Endodermal cell (in vitro differentiated cells): ENCODE measurements at regions not wholly inside any gene's neighbourhood (a gene's known extent, or its start where the extent isn't known, plus 50 kb on each side); places are given as distances from the start of the nearest gene placed in this dataset.

ENCODE experiments used
- DNase-seq: peaks from one replicate; pipeline ENCODE4 v3.0.0-alpha.2; 2017
- H3K27ac ChIP-seq: 2 replicates; pipeline ENCODE4 v1.5.1; 2013; ENCODE audit warnings: mild to moderate bottlenecking, low read depth, low read length, moderate library complexity
- H3K27me3 ChIP-seq: 2 replicates; pipeline ENCODE4 v1.6.1; 2013; ENCODE audit warnings: mild to moderate bottlenecking, low read length, moderate library complexity; ENCODE audit not compliant: insufficient read depth, control insufficient read depth, poor library complexity, severe bottlenecking
- H3K36me3 ChIP-seq: 2 replicates; pipeline ENCODE4 v1.7.0; 2013; ENCODE audit warnings: mild to moderate bottlenecking, low read length, moderate library complexity; ENCODE audit not compliant: control insufficient read depth, insufficient read depth
- H3K4me1 ChIP-seq: one replicate; pipeline ENCODE4 v1.7.0; 2013; ENCODE audit warnings: low read length; ENCODE audit not compliant: control insufficient read depth, insufficient read depth
- H3K4me3 ChIP-seq: 2 replicates; pipeline ENCODE4 v1.5.1; 2013; ENCODE audit warnings: mild to moderate bottlenecking, low read length, moderate library complexity
- H3K9ac ChIP-seq: 2 replicates; pipeline ENCODE4 v1.6.1; 2013; ENCODE audit warnings: mild to moderate bottlenecking, low read length, moderate library complexity; ENCODE audit not compliant: poor library complexity, severe bottlenecking; ENCODE audit errors: extremely low read depth
- H3K9me3 ChIP-seq: 2 replicates; pipeline ENCODE4 v1.6.1; 2013; ENCODE audit warnings: mild to moderate bottlenecking, low read length, moderate library complexity; ENCODE audit not compliant: control insufficient read depth
- H3K27ac Mint-ChIP-seq: 2 replicates; pipeline ENCODE4 v1.8.0; 2020; ENCODE audit warnings: mixed read lengths
- H3K27me3 Mint-ChIP-seq: 2 replicates; pipeline ENCODE4 v1.8.0; 2021; ENCODE audit warnings: mild to moderate bottlenecking, mixed read lengths; ENCODE audit not compliant: insufficient read depth
- H3K36me3 Mint-ChIP-seq: 2 replicates; pipeline ENCODE4 v1.8.0; 2020; ENCODE audit warnings: low read depth, mixed read lengths
- H3K4me1 Mint-ChIP-seq: 2 replicates; pipeline ENCODE4 v1.8.0; 2020; ENCODE audit warnings: mixed read lengths
- H3K4me3 Mint-ChIP-seq: 2 replicates; pipeline ENCODE4 v1.8.0; 2020; ENCODE audit warnings: mild to moderate bottlenecking, moderate library complexity, mixed read lengths
- H3K9me3 Mint-ChIP-seq: 2 replicates; pipeline ENCODE4 v1.8.0; 2020; ENCODE audit warnings: mild to moderate bottlenecking, mixed read lengths
- WGBS, 2 experiments: methylation state at CpG; one replicate each; pipeline versions ENCODE4 v1.1.5 to v1.1.7; 2013; ENCODE audit warnings: missing lambda C conversion rate in 2 of 2, mixed read lengths in 1 of 2; ENCODE audit not compliant: insufficient coverage in 1 of 2, insufficient read length in 1 of 2; 5-methylcytosine and 5-hydroxymethylcytosine counted together
- TF ChIP-seq, protein P1 (sequence below): fragments of 200-600 bp; sonication (generic); conservative IDR thresholded peaks from 2 replicates; pipeline ENCODE4 v1.5.0; 2021; ENCODE audit warnings: antibody characterized with exemption, mild to moderate bottlenecking

DNA sequence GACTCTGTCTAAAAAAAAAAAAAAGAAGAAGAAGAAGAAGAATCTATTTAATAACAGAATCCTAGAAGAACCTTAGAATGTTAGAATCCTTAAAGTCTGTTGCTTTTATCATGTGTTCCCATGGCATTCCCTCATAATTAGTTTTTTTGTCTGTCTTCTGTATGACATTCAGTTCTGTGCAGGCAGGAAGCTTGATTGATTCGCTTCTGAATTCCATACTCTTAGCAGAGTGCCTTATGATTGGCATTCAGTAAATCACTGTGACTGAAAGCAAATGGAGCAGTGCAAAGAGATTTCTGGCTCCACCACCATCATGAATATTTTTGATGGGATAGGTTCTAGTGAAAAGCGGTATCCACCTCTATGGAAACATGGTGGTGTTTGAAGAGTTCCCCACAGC lies 1065.9 kb upstream of the RBFOX1 start:
- no peaks in the 10 kb centered on the region for H3K36me3 ChIP-seq
- H3K4me1 Mint-ChIP-seq = peaks cover 3% of the 10 kb centered on the region
- H3K4me3 Mint-ChIP-seq = no peak overlapping the region
- H3K27ac ChIP-seq = no peak overlapping the region
- no peaks in the 10 kb centered on the region for H3K9me3 ChIP-seq
- H3K9ac ChIP-seq = no peak overlapping the region
- no peaks in the 10 kb centered on the region for H3K27me3 Mint-ChIP-seq
- DNase-seq = no peak
- 88 to 97% methylated on average over 1 to 2 of the region's 2 CpGs for WGBS, 2 experiments
- H3K9me3 Mint-ChIP-seq = no peaks in the 10 kb centered on the region
- no peaks in the 10 kb centered on the region for H3K4me1 ChIP-seq
- no peak overlapping the region for H3K27ac Mint-ChIP-seq
- H3K36me3 Mint-ChIP-seq = no peaks in the 10 kb centered on the region
- no peak overlapping the region for H3K4me3 ChIP-seq
- H3K27me3 ChIP-seq = no peaks in the 10 kb centered on the region
- TF ChIP-seq, protein P1, sequence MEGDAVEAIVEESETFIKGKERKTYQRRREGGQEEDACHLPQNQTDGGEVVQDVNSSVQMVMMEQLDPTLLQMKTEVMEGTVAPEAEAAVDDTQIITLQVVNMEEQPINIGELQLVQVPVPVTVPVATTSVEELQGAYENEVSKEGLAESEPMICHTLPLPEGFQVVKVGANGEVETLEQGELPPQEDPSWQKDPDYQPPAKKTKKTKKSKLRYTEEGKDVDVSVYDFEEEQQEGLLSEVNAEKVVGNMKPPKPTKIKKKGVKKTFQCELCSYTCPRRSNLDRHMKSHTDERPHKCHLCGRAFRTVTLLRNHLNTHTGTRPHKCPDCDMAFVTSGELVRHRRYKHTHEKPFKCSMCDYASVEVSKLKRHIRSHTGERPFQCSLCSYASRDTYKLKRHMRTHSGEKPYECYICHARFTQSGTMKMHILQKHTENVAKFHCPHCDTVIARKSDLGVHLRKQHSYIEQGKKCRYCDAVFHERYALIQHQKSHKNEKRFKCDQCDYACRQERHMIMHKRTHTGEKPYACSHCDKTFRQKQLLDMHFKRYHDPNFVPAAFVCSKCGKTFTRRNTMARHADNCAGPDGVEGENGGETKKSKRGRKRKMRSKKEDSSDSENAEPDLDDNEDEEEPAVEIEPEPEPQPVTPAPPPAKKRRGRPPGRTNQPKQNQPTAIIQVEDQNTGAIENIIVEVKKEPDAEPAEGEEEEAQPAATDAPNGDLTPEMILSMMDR = no peak

DNA sequence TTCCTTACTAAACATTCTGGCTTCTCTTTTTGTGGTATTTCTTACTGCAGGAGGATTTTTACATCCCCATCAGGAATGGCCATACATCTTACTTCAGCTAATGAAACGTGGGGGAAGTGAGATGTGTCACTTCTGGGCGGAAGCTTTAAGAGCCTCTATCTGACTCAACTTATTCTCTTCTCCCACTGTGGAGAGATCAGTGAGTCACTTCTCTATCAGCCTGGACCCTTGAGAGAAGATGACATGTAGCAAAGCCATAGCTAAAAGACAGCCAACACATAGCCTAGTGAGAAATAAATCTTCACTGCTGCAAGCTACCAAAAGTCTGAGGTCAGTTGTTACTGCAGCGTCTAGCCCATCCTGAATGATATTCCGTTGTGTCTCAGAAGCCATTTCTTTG lies 1066.7 kb upstream of the RBFOX1 start:
- no peak overlapping the region for H3K4me3 Mint-ChIP-seq

DNA sequence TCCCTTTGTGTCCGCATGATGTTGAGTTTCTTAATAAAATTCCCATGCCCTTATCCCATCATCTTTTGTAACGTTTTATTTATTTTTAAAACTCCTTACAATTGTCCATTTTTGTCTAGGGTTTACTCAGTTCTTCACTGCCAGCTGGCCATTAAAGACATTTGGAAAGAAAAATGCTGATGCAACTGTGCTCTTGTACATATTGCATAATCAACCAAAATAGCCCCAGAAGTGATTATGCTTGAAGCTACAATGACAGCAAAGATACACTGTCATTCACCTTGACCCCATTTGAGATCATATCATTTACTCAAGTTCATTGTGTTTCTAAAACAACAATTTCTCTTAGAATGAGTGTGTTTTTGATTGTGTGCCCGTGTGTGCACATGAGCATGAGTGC lies 1074.6 kb upstream of the RBFOX1 start:
- TF ChIP-seq, protein P1 = no peak
- H3K27ac ChIP-seq = no peak overlapping the region
- peaks cover 2% of the 10 kb centered on the region for H3K4me1 Mint-ChIP-seq
- H3K36me3 ChIP-seq = no peaks in the 10 kb centered on the region
- no peak for DNase-seq
- H3K27me3 Mint-ChIP-seq = peaks cover 6% of the 10 kb centered on the region
- H3K27me3 ChIP-seq = no peaks in the 10 kb centered on the region
- no peak overlapping the region for H3K27ac Mint-ChIP-seq
- WGBS, 2 experiments = 86 to 89% methylated on average over 2 to 3 of the region's 3 CpGs
- H3K4me1 ChIP-seq = no peaks in the 10 kb centered on the region
- H3K9me3 Mint-ChIP-seq = no peaks in the 10 kb centered on the region
- H3K9me3 ChIP-seq = no peaks in the 10 kb centered on the region
- H3K4me3 Mint-ChIP-seq = no peak overlapping the region
- no peaks in the 10 kb centered on the region for H3K36me3 Mint-ChIP-seq
- no peak overlapping the region for H3K9ac ChIP-seq
- H3K4me3 ChIP-seq = no peak overlapping the region

More for the DNA sequence above, 1066.7 kb upstream of the RBFOX1 start:
- Histone ChIP-seq H3K36me3 (no peaks in the 10 kb centered on the region), H3K27ac (no peak overlapping the region), H3K9me3 (no peaks in the 10 kb centered on the region), H3K9ac (no peak overlapping the region), H3K4me3 (no peak overlapping the region), H3K27me3 (no peaks in the 10 kb centered on the region), H3K4me1 (no peaks in the 10 kb centered on the region)
- H3K36me3 Mint-ChIP-seq = no peaks in the 10 kb centered on the region
- DNase-seq = no peak
- WGBS, 2 experiments = 85 to 93% methylated on average over 3 to 4 of the region's 4 CpGs
- no peak overlapping the region for H3K27ac Mint-ChIP-seq
- H3K4me1 Mint-ChIP-seq = peaks cover 3% of the 10 kb centered on the region
- H3K9me3 Mint-ChIP-seq = no peaks in the 10 kb centered on the region
- TF ChIP-seq, protein P1 = no peak
- no peaks in the 10 kb centered on the region for H3K27me3 Mint-ChIP-seq
